Activated CD4-positive, alpha-beta T cell treated with anti-CD3 and anti-CD28 coated beads, Interleukin-2, amount 50 U/mL, for 48 hours (primary cell): ENCODE measurements at regions not wholly inside any gene's neighbourhood (a gene's known extent, or its start where the extent isn't known, plus 50 kb on each side); places are given as distances from the start of the nearest gene placed in this dataset.

Experiments
- DNase-seq, 2 experiments: peaks; one replicate each; pipeline ENCODE4 v3.0.0-alpha.2; 2020

- DNase-seq, result no peak
Observed at GRCh38 chr4:146022541-146022940, 83.9 kb upstream of the ZNF827 start.

- DNase-seq, result no peak
Observed at GRCh38 chr4:146018247-146018646, 79.6 kb upstream of the ZNF827 start.

- no peak for DNase-seq
Observed at GRCh38 chr4:146004730-146005129, 66.1 kb upstream of the ZNF827 start.

GRCh38 chr4:145988628-145989027 lies 50.0 kb upstream of the ZNF827 start:
- no peak for DNase-seq
